Tibial nerve (tissue), 4 donors: ENCODE measurements at regions not wholly inside any gene's neighbourhood (a gene's known extent, or its start where the extent isn't known, plus 50 kb on each side); places are given as distances from the start of the nearest gene placed in this dataset.

ENCODE experiments used
- DNase-seq, 2 donors: peaks; one replicate each; pipeline ENCODE4 v3.0.0-alpha.2; 2019; ENCODE audit warnings: low spot score in 2 of 2
- H3K27ac ChIP-seq, 4 donors: fragments of 200-600 bp; sonication (generic) in 3 of 4; one replicate each; pipeline ENCODE4 v1.5.1; 2017 to 2019; ENCODE audit warnings: mild to moderate bottlenecking in 1 of 4
- H3K27me3 ChIP-seq, 2 donors: fragments of 200-600 bp; sonication (generic) in 1 of 2; one replicate each; pipeline versions ENCODE4 v1.5.1 to v1.6.0; 2017 to 2019
- H3K36me3 ChIP-seq, 3 donors: fragments of 200-600 bp; sonication (generic); one replicate each; pipeline ENCODE4 v1.5.1; 2018 to 2019
- H3K4me1 ChIP-seq, 4 donors: fragments of 200-600 bp; sonication (generic) in 3 of 4; one replicate each; pipeline ENCODE4 v1.5.1; 2017 to 2019
- H3K4me3 ChIP-seq, 4 donors: fragments of 200-600 bp; sonication (generic) in 3 of 4; one replicate each; pipeline ENCODE4 v1.5.1; 2017 to 2019; ENCODE audit warnings: mild to moderate bottlenecking in 1 of 4, moderate library complexity in 1 of 4
- H3K9me3 ChIP-seq, 4 donors: fragments of 200-600 bp; sonication (generic) in 3 of 4; one replicate each; pipeline ENCODE4 v1.5.1; 2017 to 2019
- CTCF ChIP-seq, 5 experiments: fragments of 200-600 bp in 3 of 5; fragments of 450-650 bp in 2 of 5; sonication (generic) in 3 of 5; IDR thresholded peaks; one replicate each; pipeline ENCODE4 v1.5.1; 2016 to 2019; ENCODE audit warnings: antibody characterized with exemption in 5 of 5, mild to moderate bottlenecking in 3 of 5, moderate library complexity in 2 of 5
- EP300 ChIP-seq, 2 donors: sonication (generic); formaldehyde crosslinking; IDR thresholded peaks; one replicate each; pipeline ENCODE4 v1.6.1; 2017; ENCODE audit warnings: antibody characterized with exemption in 2 of 2, mild to moderate bottlenecking in 1 of 2
- POLR2A ChIP-seq, 2 donors: fragments of 450-650 bp; IDR thresholded peaks; one replicate each; pipeline ENCODE4 v1.6.1; 2017; ENCODE audit warnings: antibody characterized with exemption in 2 of 2, mild to moderate bottlenecking in 2 of 2, moderate library complexity in 2 of 2
- WGBS, 2 donors: methylation state at CpG; one replicate each; pipeline ENCODE4 v1.1.5; 2018; 5-methylcytosine and 5-hydroxymethylcytosine counted together

GRCh38 chr6:67391955-67392354 is 1243.1 kb upstream of the ADGRB3 start:
- DNase-seq = no peak
- Histone ChIP-seq H3K4me3 (no peak overlapping the region), H3K36me3 (no peaks in the 10 kb centered on the region), H3K27me3 (no peaks in the 10 kb centered on the region), H3K9me3 (no peaks in the 10 kb centered on the region), H3K27ac (no peak overlapping the region), H3K4me1 (no peaks in the 10 kb centered on the region)
- WGBS, 2 donors = 60 to 64% methylated on average over 2 of the region's 2 CpGs
- TF ChIP-seq POLR2A (IDR thresholded peaks at IDR 0.05) = no peak
- no peak for TF ChIP-seq EP300 (IDR thresholded peaks at IDR 0.05)
- TF ChIP-seq CTCF (IDR thresholded peaks at IDR 0.05) = no peak

- H3K27ac ChIP-seq = no peak overlapping the region
- TF ChIP-seq POLR2A (IDR thresholded peaks at IDR 0.05) (no peak), CTCF (IDR thresholded peaks at IDR 0.05) (no peak), EP300 (IDR thresholded peaks at IDR 0.05) (no peak)
- WGBS, 2 donors = 83 to 86% methylated on average over 1 of the region's 1 CpG
- H3K27me3 ChIP-seq = no peaks in the 10 kb centered on the region
- no peak for DNase-seq
- H3K36me3 ChIP-seq = no peaks in the 10 kb centered on the region
- H3K4me3 ChIP-seq = no peak overlapping the region
- H3K4me1 ChIP-seq = no peaks in the 10 kb centered on the region
- no peaks in the 10 kb centered on the region for H3K9me3 ChIP-seq
Measured at GRCh38 chr6:67369679-67370078, 1265.4 kb upstream of the ADGRB3 start.

GRCh38 chr6:67362976-67363375 is 1272.1 kb upstream of the ADGRB3 start:
- WGBS, 2 donors = 89 to 90% methylated on average over 5 of the region's 5 CpGs
- no peak for TF ChIP-seq EP300 (IDR thresholded peaks at IDR 0.05)
- TF ChIP-seq POLR2A (IDR thresholded peaks at IDR 0.05) = no peak
- no peak for TF ChIP-seq CTCF (IDR thresholded peaks at IDR 0.05)
- Histone ChIP-seq H3K27me3 (no peaks in the 10 kb centered on the region), H3K4me1 (no peaks in the 10 kb centered on the region), H3K36me3 (no peaks in the 10 kb centered on the region), H3K27ac (no peak overlapping the region), H3K4me3 (no peak overlapping the region), H3K9me3 (no peaks in the 10 kb centered on the region)
- no peak for DNase-seq

- Histone ChIP-seq H3K9me3 (no peaks in the 10 kb centered on the region), H3K4me3 (no peak overlapping the region), H3K4me1 (no peaks in the 10 kb centered on the region), H3K36me3 (no peaks in the 10 kb centered on the region), H3K27ac (no peak overlapping the region), H3K27me3 (no peaks in the 10 kb centered on the region)
- no peak for DNase-seq
- TF ChIP-seq EP300 (IDR thresholded peaks at IDR 0.05) (no peak), CTCF (IDR thresholded peaks at IDR 0.05) (no peak), POLR2A (IDR thresholded peaks at IDR 0.05) (no peak)
- WGBS, 2 donors = 94 to 100% methylated on average over 2 of the region's 2 CpGs
Measured at GRCh38 chr6:67361264-67361663, 1273.8 kb upstream of the ADGRB3 start.

- no peaks in the 10 kb centered on the region for H3K4me1 ChIP-seq
- H3K36me3 ChIP-seq = no peaks in the 10 kb centered on the region
- no peaks in the 10 kb centered on the region for H3K27me3 ChIP-seq
- no peak for DNase-seq
- no peak overlapping the region for H3K4me3 ChIP-seq
- WGBS, 2 donors = 76 to 85% methylated on average over 3 of the region's 3 CpGs
- H3K9me3 ChIP-seq = no peaks in the 10 kb centered on the region
- no peak overlapping the region for H3K27ac ChIP-seq
- TF ChIP-seq CTCF (IDR thresholded peaks at IDR 0.05) (no peak), EP300 (IDR thresholded peaks at IDR 0.05) (no peak), POLR2A (IDR thresholded peaks at IDR 0.05) (no peak)
Measured at GRCh38 chr6:67358241-67358640, 1276.8 kb upstream of the ADGRB3 start.
